K562 (cell line): ENCODE measurements at regions not wholly inside any gene's neighbourhood (a gene's known extent, or its start where the extent isn't known, plus 50 kb on each side); places are given as distances from the start of the nearest gene placed in this dataset.

Experiments
- ARNT ChIP-seq, 2 experiments: fragments of 450-650 bp; IDR thresholded peaks; 2 replicates each; pipeline ENCODE4 v1.6.1; 2016; ENCODE audit warnings: mild to moderate bottlenecking in 1 of 2
- CC2D1A ChIP-seq: fragments of 450-650 bp; IDR thresholded peaks from 2 replicates; pipeline ENCODE4 v1.6.1; 2017; ENCODE audit warnings: mild to moderate bottlenecking
- DNMT1 ChIP-seq: fragments of 450-650 bp; IDR thresholded peaks from 2 replicates; pipeline ENCODE4 v1.6.1; 2016; ENCODE audit warnings: antibody characterized with exemption, mild to moderate bottlenecking
- EP400 ChIP-seq: fragments of 450-650 bp; IDR thresholded peaks from 2 replicates; pipeline ENCODE4 v1.6.1; 2017; ENCODE audit warnings: antibody characterized with exemption, mild to moderate bottlenecking, moderate library complexity
- MGA ChIP-seq: fragments of 450-650 bp; IDR thresholded peaks from 2 replicates; pipeline ENCODE4 v1.6.1; 2016; ENCODE audit warnings: mild to moderate bottlenecking, moderate library complexity
- MTA2 ChIP-seq: fragments of 450-650 bp; IDR thresholded peaks from 2 replicates; pipeline ENCODE4 v1.6.1; 2016; ENCODE audit warnings: low read depth
- RBM25 ChIP-seq: fragments of 200-400 bp; formaldehyde crosslinking; IDR thresholded peaks from 2 replicates; pipeline ENCODE4 v1.6.1; 2018; ENCODE audit warnings: low read length, low read depth, moderate library complexity; ENCODE audit not compliant: severe bottlenecking
- TRIM25 ChIP-seq: fragments of 450-650 bp; IDR thresholded peaks from 2 replicates; pipeline ENCODE4 v1.7.0; 2016; ENCODE audit warnings: borderline replicate concordance
- ZBTB1 ChIP-seq: sonication (generic); formaldehyde crosslinking; IDR thresholded peaks from 2 replicates; pipeline ENCODE4 v1.8.1; 2023; ENCODE audit warnings: missing genetic modification reagents, low read depth, mild to moderate bottlenecking, borderline replicate concordance

GRCh38 chr11:130547761-130548490, 99.5 kb downstream of the ADAMTS15 start (continued):
- TF ChIP-seq MGA = no peak
- TF ChIP-seq ARNT (IDR thresholded peaks at IDR 0.05) = no peak
- TF ChIP-seq MTA2 = no peak
- no peak for TF ChIP-seq ZBTB1 (CRISPR knock-in tag)
- no peak for TF ChIP-seq EP400
- TF ChIP-seq CC2D1A = no peak
- TF ChIP-seq RBM25 = no peak
- no peak for TF ChIP-seq DNMT1
- no peak for TF ChIP-seq TRIM25
